ENCODE measurements at regions not wholly inside any gene's neighbourhood (a gene's known extent, or its start where the extent isn't known, plus 50 kb on each side); places are given as distances from the start of the nearest gene placed in this dataset.

DNA sequence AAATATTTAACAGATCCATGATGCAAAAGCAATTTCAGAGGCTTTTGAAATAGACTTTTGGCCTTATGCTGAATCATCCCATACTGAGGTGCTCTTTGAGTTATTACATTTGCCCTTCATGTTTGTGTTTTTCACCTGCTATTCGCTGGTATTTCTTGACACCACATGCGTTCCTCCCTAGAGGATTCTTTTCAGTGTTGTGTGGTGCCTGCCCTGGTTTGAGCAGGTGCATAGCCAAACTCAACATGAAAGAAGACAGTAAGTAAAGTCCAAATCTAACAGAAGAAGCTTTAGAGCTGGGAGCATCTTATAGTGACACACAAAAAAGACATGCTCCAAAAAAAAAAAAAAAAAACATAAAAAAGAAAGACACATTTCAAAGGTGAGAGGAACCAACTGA lies 796.3 kb downstream of the SEMA5A start:
- TF ChIP-seq, protein P1, sequence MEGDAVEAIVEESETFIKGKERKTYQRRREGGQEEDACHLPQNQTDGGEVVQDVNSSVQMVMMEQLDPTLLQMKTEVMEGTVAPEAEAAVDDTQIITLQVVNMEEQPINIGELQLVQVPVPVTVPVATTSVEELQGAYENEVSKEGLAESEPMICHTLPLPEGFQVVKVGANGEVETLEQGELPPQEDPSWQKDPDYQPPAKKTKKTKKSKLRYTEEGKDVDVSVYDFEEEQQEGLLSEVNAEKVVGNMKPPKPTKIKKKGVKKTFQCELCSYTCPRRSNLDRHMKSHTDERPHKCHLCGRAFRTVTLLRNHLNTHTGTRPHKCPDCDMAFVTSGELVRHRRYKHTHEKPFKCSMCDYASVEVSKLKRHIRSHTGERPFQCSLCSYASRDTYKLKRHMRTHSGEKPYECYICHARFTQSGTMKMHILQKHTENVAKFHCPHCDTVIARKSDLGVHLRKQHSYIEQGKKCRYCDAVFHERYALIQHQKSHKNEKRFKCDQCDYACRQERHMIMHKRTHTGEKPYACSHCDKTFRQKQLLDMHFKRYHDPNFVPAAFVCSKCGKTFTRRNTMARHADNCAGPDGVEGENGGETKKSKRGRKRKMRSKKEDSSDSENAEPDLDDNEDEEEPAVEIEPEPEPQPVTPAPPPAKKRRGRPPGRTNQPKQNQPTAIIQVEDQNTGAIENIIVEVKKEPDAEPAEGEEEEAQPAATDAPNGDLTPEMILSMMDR (IDR thresholded peaks at IDR 0.05) = no peak
- TF ChIP-seq EZH2 (IDR thresholded peaks at IDR 0.05) (no peak), EZH2phosphoT487 (IDR thresholded peaks at IDR 0.05) (no peak)
